ENCODE measurements at regions not wholly inside any gene's neighbourhood (a gene's known extent, or its start where the extent isn't known, plus 50 kb on each side); places are given as distances from the start of the nearest gene placed in this dataset.

DNA sequence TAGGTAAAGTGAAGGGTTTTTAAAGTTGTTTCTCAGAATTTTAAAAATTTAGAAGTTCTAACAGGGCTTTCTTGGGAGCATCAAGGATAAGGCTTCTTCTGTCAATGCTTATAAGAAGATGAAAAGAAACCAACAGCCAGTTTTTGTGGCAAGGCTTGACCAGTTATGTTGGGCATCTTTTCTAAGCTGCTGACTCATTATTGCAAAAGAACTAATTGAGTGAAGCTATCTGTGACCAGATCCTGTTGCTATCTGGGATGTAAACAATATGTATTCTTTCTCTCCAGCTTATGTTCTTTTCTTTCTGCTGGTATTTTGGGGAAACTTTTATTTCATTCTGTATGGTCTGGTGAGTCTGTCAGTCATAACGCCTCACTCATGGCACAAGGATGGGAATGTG, 643.8 kb downstream of the HDGFL1 start:
- no peak overlapping the region for H3K4me3 ChIP-seq (ENCODE audit: low read depth, low read length)
- TF ChIP-seq, protein P1, sequence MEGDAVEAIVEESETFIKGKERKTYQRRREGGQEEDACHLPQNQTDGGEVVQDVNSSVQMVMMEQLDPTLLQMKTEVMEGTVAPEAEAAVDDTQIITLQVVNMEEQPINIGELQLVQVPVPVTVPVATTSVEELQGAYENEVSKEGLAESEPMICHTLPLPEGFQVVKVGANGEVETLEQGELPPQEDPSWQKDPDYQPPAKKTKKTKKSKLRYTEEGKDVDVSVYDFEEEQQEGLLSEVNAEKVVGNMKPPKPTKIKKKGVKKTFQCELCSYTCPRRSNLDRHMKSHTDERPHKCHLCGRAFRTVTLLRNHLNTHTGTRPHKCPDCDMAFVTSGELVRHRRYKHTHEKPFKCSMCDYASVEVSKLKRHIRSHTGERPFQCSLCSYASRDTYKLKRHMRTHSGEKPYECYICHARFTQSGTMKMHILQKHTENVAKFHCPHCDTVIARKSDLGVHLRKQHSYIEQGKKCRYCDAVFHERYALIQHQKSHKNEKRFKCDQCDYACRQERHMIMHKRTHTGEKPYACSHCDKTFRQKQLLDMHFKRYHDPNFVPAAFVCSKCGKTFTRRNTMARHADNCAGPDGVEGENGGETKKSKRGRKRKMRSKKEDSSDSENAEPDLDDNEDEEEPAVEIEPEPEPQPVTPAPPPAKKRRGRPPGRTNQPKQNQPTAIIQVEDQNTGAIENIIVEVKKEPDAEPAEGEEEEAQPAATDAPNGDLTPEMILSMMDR (conservative IDR thresholded peaks at IDR 0.05; ENCODE audit: low read depth, low read length), result no peak
- no peak for DNase-seq (ENCODE audit: low read depth)

DNA sequence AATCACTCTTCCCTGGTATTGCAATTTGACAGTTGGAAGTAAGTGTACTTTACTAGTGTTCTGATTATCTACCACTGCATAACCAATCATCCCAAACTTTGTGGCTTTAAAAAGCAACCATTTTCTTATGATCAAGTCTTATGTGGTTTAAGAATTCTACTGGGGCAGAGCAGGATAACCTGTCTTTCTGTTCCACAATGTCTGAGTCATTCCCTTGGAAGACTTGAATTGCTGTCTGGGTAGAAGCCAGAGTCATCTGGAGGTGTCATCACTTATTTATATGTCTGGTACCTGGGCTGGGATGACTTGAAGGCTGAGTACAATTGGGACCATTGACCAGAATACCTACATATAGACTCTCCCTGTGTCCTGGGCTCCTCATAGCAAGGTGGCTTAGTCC, 644.3 kb downstream of the HDGFL1 start:
- TF ChIP-seq, protein P1 (conservative IDR thresholded peaks at IDR 0.05; ENCODE audit: low read depth, low read length), result no peak
- no peak for DNase-seq (ENCODE audit: low read depth)
- no peak overlapping the region for H3K4me3 ChIP-seq (ENCODE audit: low read depth, low read length)

DNA sequence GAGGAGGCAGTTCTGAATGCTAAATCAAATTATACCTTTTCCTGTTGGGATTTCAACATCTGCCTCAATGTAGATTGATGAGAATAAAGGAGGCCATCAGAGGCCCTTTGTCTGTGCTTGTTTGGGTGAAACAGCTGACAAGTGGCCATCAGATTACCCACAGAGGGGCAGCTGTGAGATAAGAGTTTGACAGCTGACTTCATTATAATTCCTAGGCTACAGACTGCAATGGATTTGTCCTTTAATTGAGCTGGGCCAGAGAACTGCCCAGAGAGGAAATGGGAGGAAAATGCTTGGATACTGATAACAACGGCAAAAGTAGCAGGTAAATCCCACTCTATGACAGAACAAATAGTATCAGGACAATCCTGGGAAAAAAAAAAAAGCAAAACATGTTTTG, 649.4 kb downstream of the HDGFL1 start:
- TF ChIP-seq, protein P1 (conservative IDR thresholded peaks at IDR 0.05; ENCODE audit: low read depth, low read length), result no peak
- DNase-seq (ENCODE audit: low read depth), result no peak
- no peak overlapping the region for H3K4me3 ChIP-seq (ENCODE audit: low read depth, low read length)

DNA sequence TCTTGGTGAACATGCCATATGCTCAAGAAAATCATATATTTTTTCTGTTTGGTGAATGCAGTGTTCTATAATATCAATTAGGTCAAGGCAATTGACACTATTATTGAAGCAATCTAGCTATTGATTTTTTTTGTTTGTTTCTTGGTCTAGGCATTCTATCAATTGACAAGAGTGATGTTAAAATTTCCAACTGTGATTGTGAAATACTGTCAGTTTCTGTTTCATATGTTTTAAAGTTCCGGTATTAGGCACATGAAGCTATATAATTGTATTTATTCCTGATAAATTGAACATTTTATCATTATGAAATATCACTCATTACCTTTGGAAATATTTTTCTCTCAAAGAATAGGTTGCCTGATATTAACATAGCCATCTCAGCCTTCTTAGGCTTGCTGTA, 653.4 kb downstream of the HDGFL1 start:
- no peak overlapping the region for H3K4me3 ChIP-seq (ENCODE audit: low read depth, low read length)
- TF ChIP-seq, protein P1 (conservative IDR thresholded peaks at IDR 0.05; ENCODE audit: low read depth, low read length), result no peak
- DNase-seq (ENCODE audit: low read depth), result no peak

DNA sequence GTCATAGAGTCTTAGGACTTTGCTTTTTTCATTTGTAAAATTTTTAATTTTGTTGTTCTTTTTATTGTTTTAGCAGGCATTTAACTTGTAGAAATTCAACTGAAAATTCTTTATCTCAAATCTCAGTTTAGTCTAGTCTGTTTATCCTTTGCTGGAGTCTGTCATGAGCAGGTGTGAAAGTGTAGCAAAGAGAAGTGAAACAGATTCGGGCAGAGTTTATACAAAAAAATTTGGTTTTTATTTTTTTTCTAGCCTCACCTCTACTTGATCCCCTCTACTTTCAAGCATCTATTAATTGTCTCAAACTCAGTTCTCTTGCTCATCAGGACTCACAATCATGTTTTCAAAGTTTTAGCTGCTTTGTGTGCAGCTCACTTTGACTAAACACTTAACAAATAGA, 655.2 kb downstream of the HDGFL1 start:
- no peak for DNase-seq (ENCODE audit: low read depth)
- TF ChIP-seq, protein P1 (conservative IDR thresholded peaks at IDR 0.05; ENCODE audit: low read depth, low read length), result no peak
- no peak overlapping the region for H3K4me3 ChIP-seq (ENCODE audit: low read depth, low read length)

DNA sequence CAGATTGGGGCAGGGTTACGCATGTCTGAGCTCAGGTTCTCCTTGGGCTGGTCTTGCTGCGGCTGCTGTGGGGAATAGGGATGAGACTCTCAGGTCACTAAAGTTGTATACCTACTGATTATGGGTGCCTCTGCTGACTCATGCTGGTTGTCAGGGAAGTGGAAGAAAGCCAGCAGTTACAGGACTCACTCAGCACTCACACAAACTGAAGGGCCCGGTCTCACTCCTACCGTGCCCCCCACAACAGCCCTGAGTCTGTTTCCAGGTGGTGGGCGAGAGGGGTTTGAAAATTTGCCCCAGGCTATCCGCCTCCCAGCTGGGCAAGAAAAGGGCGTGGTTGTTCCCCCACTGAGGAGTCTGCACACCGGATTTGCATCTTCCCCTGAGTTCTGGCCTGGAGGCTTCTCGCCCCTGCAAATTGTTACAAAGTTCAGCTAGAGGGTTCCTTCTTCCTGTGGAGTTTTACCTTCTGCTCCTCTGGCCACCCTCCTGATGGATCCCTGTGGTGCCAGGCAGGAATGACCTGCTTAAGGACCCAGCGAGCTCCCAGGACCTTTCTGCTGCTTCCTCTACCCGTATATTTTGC, 659.2 kb downstream of the HDGFL1 start:
- no peak for DNase-seq (ENCODE audit: low read depth)
- no peak overlapping the region for H3K4me3 ChIP-seq (ENCODE audit: low read depth, low read length)
- TF ChIP-seq, protein P1 (conservative IDR thresholded peaks at IDR 0.05; ENCODE audit: low read depth, low read length), result no peak

DNA sequence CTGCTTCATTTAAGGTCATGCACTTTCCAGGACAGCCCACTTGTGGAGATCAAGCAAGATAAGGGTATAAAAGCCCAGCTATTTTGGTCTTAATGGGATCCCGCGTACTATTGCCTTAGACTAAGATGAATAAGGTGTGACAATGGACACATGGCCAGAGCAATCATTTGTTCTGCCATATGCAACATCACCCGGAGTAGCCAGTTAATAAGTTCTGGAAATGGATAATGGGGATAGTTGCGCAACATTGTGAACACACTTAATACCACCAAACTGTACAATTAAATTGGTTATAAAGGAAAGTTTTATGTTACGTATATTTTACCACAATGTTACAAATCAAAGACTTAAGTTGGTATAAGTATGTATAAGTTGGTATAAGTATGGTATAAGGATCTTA, 674.5 kb downstream of the HDGFL1 start:
- no peak for DNase-seq (ENCODE audit: low read depth)
- TF ChIP-seq, protein P1 (conservative IDR thresholded peaks at IDR 0.05; ENCODE audit: low read depth, low read length), result no peak

More for the DNA sequence above, 674.5 kb downstream of the HDGFL1 start:
- no peak overlapping the region for H3K4me3 ChIP-seq (ENCODE audit: low read depth, low read length)
